ENCODE measurements at regions not wholly inside any gene's neighbourhood (a gene's known extent, or its start where the extent isn't known, plus 50 kb on each side); places are given as distances from the start of the nearest gene placed in this dataset.
"Not testable (repeated sequence)": the region's sequence is repeated elsewhere in the genome, so short reads cannot be mapped to it uniquely, and the experiment has no call there.

DNA sequence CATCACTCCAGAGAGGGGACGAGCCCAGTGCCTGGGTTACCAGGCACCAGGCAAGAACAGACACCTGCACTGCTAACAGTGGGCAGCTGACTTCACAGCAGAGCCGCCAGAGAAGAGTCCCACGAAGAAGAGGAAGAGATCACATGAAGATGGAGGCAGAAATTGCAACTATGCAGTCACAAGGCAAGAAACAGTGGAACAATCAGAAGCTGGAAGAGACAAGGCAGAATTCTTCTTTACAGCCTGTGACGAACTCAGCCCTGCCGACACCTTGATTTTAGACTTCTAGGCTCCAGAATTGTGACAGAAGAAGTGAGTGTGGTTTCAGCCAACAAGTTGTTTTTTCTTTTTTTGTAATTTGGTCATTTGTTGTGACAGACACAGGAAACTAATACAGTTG, 59.2 kb downstream of the IL12A start:
- DNase-seq (no peak), ATAC-seq (no peak)
- H3K9me3 ChIP-seq: peaks cover under 1% of the 10 kb centered on the region
- H3K27me3 ChIP-seq (ENCODE audit: low read depth): no peaks in the 10 kb centered on the region
- no peaks in the 10 kb centered on the region for H3K36me3 ChIP-seq
- no peak overlapping the region for H3K27ac ChIP-seq
- H3K4me3 ChIP-seq: no peak overlapping the region
- intact Hi-C loops (cut with DNase I): no loop called here
- H3K4me1 ChIP-seq: no peaks in the 10 kb centered on the region
- TF ChIP-seq, protein P1, sequence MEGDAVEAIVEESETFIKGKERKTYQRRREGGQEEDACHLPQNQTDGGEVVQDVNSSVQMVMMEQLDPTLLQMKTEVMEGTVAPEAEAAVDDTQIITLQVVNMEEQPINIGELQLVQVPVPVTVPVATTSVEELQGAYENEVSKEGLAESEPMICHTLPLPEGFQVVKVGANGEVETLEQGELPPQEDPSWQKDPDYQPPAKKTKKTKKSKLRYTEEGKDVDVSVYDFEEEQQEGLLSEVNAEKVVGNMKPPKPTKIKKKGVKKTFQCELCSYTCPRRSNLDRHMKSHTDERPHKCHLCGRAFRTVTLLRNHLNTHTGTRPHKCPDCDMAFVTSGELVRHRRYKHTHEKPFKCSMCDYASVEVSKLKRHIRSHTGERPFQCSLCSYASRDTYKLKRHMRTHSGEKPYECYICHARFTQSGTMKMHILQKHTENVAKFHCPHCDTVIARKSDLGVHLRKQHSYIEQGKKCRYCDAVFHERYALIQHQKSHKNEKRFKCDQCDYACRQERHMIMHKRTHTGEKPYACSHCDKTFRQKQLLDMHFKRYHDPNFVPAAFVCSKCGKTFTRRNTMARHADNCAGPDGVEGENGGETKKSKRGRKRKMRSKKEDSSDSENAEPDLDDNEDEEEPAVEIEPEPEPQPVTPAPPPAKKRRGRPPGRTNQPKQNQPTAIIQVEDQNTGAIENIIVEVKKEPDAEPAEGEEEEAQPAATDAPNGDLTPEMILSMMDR (IDR thresholded peaks at IDR 0.05): no peak

DNA sequence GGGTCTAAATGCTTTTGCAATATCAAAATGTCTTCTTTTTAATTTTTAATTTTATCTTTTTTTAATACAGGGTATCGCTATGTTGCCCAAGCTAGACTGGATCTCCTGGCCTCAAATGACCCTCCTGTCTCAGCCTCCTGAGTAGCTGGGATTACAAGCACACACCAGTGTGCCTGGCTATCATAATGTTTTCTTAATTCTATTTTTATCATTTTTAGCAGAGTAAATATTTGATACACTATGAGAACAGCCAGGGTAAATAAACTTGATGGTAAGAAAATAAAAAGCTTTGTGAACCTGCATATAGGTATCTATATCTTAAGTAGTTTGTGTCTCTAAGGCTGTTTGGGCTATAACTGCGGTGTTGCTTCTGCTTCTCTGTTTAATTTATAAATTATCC, 60.4 kb downstream of the IL12A start:
- Histone ChIP-seq H3K4me1 (no peaks in the 10 kb centered on the region), H3K4me3 (no peak overlapping the region), H3K27me3 (ENCODE audit: low read depth) (no peaks in the 10 kb centered on the region), H3K36me3 (no peaks in the 10 kb centered on the region), H3K9me3 (no peaks in the 10 kb centered on the region), H3K27ac (no peak overlapping the region)
- DNase-seq (no peak), ATAC-seq (no peak)
- TF ChIP-seq, protein P1 (IDR thresholded peaks at IDR 0.05): no peak
- intact Hi-C loops (cut with DNase I): no loop called here

DNA sequence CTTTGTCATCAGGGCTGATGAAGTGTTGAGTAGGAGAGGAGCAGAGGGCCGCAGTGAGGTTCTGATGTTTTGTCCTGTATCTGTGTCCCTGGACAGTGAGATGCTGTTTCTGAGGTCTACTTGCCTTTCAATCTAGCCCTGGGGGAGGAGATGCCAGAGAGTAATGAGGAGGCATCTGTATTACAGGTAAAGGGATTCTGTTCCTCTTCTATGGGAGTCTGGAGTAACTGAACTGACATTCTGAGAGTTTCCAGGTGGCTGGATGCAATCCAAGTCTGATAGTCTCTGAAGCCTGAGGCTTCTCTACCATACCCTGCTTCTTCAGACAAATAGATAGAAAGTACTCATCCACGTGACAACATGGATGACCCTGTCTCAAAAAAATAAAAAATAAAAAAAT, 60.9 kb downstream of the IL12A start:
- Histone ChIP-seq H3K9me3 (no peaks in the 10 kb centered on the region), H3K27me3 (ENCODE audit: low read depth) (no peaks in the 10 kb centered on the region), H3K4me3 (no peak overlapping the region), H3K27ac (no peak overlapping the region), H3K4me1 (no peaks in the 10 kb centered on the region), H3K36me3 (no peaks in the 10 kb centered on the region)
- intact Hi-C loops (cut with DNase I): no loop called here
- no peak for DNase-seq
- TF ChIP-seq, protein P1 (IDR thresholded peaks at IDR 0.05): no peak
- ATAC-seq: no peak

DNA sequence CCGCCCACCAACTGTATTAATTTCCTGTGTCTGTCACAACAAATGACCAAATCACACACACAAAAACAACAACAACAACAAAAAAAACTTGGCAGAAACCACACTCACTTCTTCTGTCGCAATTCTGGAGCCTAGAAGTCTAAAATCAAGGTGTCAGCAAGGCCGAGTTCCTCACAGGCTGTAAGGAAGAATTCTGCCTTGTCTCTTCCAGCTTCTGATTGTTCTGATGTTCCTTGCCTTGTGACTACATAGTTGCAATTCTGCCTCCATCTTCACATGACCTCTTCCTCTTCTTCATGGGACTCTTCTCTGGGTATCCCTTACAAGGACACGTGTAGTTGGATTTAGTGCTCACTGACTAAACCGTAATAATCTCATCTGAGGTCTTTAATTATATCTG, 61.4 kb downstream of the IL12A start:
- no peaks in the 10 kb centered on the region for H3K4me1 ChIP-seq
- H3K27me3 ChIP-seq (ENCODE audit: low read depth): no peaks in the 10 kb centered on the region
- H3K36me3 ChIP-seq: no peaks in the 10 kb centered on the region
- no peak for ATAC-seq
- no peak overlapping the region for H3K4me3 ChIP-seq
- H3K27ac ChIP-seq: no peak overlapping the region
- intact Hi-C loops (cut with DNase I): no loop called here
- DNase-seq: no peak
- TF ChIP-seq, protein P1 (IDR thresholded peaks at IDR 0.05): no peak
- no peaks in the 10 kb centered on the region for H3K9me3 ChIP-seq

DNA sequence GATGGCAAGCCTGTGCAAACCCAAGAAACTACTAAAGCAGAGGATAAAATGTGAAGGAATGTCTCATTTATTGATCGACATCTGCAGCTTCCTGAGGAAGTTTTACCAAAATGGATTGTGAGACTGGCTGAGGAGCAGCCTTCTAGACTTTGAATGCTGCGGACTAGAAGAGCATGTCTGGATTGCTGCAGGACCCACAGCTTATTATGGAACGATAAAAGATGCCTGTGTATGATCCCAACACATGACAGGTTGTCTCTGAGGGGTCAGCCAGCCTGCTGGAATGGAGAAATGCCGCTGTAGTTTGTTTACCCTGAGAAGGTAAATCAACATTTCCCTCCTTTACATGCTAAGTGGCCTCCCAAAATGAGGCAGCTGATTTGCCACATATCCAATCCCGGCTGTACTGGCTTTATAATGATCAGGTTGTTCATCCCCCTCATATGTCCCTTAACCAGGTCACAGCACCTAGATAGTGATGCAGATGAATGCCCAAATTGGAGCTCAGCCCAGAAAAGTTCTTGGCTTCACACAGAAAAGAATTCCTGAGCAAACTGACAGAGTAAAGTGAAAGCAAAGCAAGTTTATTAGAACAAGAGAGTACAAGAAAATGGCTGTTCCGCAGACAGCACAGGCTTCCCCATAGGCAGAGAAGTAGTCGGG, 63.9 kb downstream of the IL12A start:
- Histone ChIP-seq H3K36me3 (no peaks in the 10 kb centered on the region), H3K4me1 (no peaks in the 10 kb centered on the region), H3K27me3 (ENCODE audit: low read depth) (no peaks in the 10 kb centered on the region), H3K4me3 (no peak overlapping the region), H3K9me3 (no peaks in the 10 kb centered on the region), H3K27ac (no peak overlapping the region)
- intact Hi-C loops (cut with DNase I): no loop called here
- ATAC-seq (no peak), DNase-seq (no peak)
- TF ChIP-seq, protein P1 (IDR thresholded peaks at IDR 0.05): no peak

DNA sequence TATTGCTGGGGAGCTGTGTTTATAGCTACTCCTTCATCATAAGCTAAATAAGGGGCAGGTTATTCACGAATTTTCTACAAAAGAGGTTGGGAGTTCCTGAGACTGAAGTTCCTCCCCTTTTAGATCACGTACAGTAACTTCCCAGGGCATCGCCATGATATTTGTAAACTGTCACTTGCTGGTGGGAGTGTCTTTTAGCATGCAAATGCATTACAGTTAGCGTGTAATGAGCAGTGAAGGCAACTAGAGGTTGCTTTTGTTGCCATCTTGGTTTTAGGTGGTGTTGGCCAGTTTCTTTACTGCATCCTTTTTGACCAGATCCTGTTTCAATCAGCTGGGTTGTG, 64.4 kb downstream of the IL12A start:
- no peaks in the 10 kb centered on the region for H3K36me3 ChIP-seq
- no peaks in the 10 kb centered on the region for H3K9me3 ChIP-seq
- H3K4me3 ChIP-seq: no peak overlapping the region
- no peaks in the 10 kb centered on the region for H3K27me3 ChIP-seq (ENCODE audit: low read depth)
- TF ChIP-seq, protein P1 (IDR thresholded peaks at IDR 0.05): no peak
- ATAC-seq (no peak), DNase-seq (no peak)
- H3K4me1 ChIP-seq: no peaks in the 10 kb centered on the region
- intact Hi-C loops (cut with DNase I): no loop called here
- no peak overlapping the region for H3K27ac ChIP-seq

DNA sequence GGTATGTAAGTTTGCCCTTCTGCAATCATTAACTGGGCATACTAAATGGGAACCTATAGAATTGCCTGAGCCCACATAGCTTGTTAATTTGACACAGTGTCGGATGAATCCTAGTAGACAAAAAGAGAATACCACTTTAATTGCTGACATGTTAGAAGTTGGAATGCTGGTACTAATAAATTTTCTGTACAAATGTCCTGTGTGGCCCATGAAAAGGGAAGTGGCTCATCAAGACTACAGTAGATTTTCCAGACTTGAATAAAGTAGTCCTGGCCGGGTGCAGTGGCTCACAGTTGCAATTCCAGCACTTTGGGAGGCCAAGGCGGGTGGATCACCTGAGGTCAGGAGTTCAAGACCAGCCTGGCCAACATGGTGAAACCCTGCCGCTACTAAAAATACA, 66.2 kb downstream of the IL12A start:
- DNase-seq; intact Hi-C loops (cut with DNase I); H3K9me3 ChIP-seq; H3K27me3 ChIP-seq (ENCODE audit: low read depth); ATAC-seq; H3K36me3 ChIP-seq; H3K27ac ChIP-seq; H3K4me1 ChIP-seq; H3K4me3 ChIP-seq: not testable (repeated sequence)

Data from lower lobe of right lung (tissue), 2 donors.